Stimulated activated CD4-positive, alpha-beta T cell treated with anti-CD3 and anti-CD28 coated beads, Interleukin-4, amount 100 ng/mL, for 4 hours (primary cell): ENCODE measurements at regions not wholly inside any gene's neighbourhood (a gene's known extent, or its start where the extent isn't known, plus 50 kb on each side); places are given as distances from the start of the nearest gene placed in this dataset.

ENCODE experiments used
- DNase-seq, 2 experiments: peaks; one replicate each; pipeline ENCODE4 v3.0.0-alpha.2; 2020

DNA sequence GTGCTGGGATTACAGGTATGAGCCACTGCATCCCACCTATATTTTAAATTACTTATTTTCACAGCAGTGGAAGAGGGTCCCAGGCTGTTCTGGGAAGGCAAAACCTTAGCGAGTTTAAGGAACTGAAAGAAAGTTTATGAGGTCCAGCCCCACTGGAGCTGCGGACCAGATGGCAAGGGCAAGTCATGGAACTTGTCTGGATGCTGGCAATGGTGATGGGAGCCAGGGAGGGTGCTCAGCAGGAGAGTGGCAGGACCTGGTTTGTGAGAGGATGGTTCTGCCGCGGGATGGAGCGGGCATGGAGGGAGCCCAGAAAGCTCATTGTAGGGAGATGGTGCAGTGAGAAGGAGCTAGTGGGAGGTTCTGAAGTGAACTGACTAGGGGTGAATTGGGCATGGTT lies 50.6 kb upstream of the SLC45A1 start:
- no peak for DNase-seq

DNA sequence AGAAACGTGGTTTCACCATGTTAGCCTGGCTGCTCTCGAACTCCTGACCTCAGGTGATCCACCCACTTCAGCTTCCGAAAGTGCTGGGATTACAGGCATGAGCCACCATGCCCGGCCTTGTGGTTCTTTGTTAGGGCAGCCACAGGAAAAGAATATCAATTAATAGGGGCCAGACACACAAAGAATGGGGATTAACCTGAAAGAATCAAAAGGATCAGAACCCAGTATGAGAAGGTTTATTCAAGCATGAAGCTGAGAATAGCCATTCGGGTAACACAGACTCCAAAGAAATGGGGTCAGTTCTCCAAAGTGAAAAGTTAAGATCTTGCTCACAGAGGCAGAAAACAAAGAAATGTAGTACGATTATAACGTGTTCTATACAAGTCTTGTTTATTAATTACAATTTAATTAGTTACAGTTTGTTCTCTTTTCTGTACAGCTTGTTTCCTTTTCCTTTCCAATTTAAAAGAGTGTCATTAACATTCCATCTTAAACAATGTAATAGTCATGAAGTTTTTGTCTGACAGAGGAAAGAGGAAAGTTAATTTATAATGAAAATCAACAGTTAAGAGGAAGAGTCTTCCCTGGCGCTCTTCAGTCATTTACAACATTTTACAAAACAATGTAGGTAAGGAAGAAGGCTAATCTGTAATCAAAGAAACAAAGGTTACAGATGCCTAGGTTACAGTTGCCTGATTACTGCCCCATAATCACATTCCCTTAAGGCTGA lies 51.3 kb upstream of the SLC45A1 start:
- no peak for DNase-seq

DNA sequence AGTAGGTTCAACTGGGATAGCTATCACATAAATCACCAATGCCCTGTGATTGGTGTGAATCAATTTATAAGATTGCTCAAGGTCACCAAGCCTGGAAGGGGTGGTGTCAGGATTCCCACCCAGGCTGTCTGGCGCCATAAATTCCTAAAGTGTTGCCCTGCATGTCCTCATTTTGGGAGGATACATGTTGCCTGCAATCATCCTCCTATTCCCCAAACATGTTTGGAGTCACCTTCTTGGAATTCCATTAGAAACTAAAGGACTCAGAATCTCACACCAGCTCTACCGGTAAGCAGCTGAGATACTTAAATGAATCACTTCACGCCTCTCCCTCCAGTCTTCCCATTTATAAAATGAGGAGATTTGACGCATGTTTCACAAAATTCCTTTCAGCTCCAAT lies 54.1 kb upstream of the SLC45A1 start:
- no peak for DNase-seq

DNA sequence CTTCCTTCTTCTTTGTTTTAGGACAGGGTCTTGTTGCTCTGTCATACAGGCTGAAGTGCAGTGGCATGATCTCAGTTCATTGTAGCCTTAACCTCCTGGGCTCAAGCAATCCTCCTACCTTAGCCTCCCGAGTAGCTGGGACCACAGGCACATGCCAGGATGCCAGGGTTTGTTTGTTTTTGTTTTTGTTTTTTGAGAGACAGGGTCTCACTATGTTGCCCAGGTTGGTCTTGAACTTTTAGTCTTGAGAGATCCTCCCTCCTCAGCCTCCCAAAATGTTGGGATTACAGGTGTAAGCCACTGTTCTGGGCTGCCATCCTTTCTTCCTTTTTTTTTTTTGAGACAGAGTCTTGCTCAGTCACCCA lies 56.5 kb upstream of the SLC45A1 start:
- no peak for DNase-seq

DNA sequence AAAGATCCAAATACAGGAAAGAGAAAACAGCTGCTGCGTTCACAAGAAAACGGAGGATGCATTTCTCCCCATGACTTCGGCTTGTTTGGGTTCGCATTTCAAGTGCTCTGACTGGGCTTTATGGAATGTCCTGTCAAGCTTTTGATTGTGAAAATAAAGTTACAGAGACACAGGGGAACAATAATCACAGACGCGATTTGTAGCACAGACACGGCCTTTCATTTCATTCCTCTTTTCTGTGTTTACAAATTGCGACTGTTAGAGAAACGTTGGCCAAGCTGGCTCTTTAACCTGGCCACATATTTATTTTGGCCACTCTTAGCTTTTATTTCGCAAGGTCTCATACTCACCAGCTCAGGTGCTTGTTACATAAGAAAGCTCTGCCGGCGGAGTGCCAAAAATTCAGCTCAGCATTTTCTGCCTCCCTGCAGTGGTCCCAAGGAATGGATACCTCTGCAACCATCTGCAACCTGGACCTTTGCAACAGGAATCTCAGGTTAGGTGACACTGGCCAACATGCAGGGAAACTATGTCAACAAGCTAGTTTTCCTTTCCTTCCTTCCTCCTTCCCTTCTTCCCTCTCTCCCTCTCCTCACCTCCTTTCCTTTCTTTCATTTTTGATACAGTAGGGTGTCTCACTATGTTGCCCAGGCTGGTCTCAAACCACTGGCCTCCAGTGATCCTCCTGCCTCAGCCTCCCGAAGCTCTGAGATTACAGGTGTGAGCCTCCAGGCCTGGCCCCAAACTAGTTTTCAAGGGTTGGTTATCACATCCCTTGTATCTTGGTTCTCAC lies 58.2 kb upstream of the SLC45A1 start:
- no peak for DNase-seq

DNA sequence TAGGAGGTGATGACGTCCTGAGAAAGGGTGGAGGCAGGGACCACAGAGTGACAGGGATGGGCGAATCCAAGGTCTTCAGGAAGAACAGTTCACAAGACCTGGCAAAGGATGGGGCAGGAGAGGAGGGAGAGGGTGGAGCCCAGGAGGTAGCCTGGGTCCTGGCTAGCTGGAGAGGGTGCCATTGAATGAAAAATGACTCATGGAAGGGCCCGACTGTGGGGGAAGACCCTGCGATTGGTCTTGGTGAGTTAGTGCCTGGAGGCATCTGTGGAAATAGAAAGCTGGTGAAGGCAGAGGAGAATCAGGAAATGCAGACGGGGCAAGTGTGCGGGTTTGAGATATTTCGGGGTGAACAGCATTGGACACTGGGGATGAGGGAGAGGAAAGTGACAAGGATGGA lies 60.3 kb upstream of the SLC45A1 start:
- DNase-seq = no peak

DNA sequence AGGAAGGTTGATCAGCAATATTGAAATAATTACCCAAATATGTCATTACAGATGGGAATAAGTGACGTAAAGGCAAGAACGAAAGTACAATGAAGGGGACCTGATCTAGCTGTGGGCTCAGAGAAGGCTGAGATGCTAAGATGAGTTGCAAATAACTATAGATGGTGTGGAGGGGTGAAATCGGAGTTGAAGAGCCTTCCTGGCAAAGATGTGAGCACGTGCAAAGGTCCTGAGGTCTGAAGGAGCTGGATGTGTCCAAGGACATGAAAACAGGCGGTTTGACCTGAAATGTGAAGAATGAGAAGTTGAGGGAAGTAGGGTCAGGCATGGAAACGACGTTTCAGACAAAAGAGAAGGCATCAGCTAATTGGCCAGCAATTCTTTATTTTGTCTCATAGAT lies 61.6 kb upstream of the SLC45A1 start:
- DNase-seq = no peak

DNA sequence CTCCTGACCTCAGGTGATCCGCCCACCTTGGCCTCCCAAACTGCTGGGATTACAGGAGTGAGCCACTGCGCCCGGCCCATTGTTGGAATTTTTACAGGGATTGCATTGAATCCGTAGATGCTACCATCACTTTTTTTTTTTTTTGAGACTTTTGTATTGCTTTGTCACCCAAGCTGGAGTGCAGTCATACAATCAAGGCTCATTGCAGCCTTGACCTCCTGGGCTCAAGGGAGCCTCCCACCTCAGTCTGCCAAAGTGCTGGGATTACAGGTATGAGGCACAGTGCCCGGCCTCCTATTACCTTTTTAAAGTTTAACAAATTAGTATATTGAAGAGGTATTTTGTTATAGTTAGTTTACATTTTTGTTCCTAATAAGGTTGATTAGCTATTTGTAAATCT lies 62.2 kb upstream of the SLC45A1 start:
- no peak for DNase-seq

DNA sequence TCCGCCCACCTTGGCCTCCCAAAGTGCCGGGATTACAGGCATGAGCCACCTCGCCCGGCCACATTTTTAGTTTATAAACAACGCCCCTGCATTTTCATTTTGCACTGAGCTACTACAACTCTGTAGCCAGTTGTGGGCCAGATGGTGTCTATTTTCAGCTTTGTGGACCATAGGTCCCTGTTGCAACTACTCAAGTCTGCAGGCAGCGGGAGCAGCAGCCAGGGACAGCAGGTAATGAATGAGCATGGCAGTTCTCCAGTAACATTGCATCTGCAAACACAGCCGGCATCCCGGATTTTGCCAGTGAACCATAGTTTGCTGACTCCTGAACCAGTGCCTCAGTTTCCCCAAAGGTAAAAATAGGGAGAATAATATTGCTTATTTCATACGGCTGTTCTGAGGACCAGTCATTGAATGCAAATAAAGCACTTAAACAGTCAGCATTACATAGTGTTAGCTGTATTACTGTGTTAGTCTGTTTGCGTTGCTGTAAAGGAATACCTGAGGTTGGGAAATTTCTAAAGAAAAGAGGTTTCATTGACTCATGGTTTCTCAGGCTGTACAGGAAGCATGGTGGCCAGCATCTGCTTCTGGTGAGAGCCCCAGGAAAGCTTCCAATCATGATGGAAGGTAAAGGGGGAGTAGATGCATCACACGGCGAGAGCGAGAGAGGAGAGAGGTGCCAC lies 65.5 kb upstream of the SLC45A1 start:
- DNase-seq = no peak

DNA sequence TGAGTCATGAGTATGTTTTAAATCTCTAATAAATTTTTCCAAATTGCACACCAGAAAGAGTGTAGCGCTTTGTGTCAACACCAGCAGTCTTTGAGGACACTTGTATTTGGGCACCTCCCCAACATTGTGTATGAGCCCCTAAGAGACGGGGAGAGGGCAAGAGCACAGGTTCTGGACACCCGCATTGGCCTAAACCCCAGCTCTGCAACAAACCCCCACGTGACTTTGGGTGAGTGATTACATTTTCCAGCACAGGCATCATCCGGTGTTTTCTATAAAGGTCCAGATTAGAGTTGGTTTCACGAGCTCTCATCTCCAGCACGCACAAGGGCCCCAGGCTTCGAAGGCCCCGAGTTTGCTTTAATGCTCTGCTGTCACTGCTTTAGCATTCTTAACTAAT lies 66.3 kb upstream of the SLC45A1 start:
- no peak for DNase-seq

DNA sequence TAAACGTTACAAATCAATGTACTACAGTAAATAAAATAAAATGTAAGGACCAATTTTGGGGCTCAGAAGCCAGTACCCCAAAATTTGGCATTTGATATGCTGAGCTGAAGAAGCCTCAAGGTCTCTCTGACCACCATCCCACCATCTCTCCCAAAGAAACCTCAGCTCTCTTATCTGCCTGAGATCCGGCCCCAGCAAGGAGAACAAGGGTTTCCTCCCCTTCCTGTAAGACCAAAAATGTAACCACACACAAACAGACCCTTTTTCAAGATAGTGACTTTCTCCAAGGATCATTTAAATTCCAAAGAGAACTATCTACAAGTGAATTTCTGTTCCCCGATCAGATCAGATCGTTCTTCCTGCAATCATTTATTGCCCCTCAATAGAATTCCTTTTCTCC lies 68.1 kb upstream of the SLC45A1 start:
- no peak for DNase-seq

DNA sequence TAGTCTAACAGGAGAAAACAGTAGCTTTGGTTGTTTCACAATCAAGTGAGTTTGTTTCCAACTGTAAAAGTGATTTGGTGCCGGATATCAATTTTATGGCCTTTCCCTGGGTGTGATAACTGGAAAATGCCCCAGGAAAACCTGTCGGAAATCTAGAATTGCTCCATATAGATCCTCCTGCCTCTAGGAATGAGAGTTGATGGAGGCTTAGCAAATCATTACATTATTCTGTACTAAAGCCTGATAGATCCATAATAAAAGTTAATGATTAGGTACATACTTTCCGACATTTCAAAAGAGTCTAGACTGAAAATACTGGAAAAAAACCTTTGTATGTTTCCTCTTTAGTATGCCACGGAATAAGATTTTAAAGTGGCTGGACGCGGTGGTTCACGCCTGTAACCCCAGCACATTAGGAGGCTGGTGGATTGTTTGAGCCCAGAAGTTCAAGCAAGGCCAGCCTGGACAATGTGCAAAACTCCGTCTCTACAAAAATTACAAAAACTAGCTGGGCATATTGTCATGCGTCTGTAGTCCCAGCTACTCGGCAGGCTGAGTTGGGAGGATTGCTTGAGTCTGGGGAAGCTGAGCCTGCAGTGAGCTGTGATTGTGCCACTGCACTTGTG lies 70.0 kb upstream of the SLC45A1 start:
- DNase-seq = no peak

DNA sequence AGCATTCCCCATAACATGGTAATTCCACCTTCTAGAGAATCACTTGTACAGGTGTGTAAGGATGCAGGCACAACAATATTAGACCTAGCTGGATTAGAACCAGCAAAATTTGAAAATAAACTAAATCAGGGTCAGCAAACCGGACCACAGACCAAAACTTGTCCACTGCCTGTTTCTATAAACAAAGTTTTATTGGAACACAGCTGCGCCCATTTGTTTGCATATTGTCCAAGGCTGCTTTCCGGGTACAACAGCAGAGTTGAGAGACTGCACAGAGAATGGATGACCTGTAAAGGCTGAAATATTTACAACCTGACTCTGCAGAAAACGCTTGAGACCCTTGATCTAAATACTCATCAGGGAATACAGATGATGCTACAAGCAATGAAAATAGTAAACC lies 73.6 kb upstream of the SLC45A1 start:
- no peak for DNase-seq

DNA sequence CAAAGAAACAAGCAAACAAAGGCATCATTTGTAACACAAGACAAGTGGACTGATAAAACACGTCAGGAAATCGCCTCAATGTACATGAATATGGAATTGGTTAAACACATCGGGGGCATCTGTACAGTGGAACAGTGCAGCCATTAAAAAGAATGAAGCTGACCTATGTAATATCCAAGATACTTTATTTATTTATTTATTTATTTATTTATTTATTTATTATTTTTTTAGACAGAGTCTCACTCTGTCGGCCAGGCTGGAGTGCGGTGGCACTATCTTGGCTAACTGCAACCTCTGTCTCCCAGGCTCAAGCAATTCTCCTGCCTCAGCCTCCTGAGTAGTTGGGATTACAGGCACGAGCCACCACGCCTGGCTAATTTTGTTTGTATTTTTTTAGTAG lies 75.4 kb upstream of the SLC45A1 start:
- no peak for DNase-seq

DNA sequence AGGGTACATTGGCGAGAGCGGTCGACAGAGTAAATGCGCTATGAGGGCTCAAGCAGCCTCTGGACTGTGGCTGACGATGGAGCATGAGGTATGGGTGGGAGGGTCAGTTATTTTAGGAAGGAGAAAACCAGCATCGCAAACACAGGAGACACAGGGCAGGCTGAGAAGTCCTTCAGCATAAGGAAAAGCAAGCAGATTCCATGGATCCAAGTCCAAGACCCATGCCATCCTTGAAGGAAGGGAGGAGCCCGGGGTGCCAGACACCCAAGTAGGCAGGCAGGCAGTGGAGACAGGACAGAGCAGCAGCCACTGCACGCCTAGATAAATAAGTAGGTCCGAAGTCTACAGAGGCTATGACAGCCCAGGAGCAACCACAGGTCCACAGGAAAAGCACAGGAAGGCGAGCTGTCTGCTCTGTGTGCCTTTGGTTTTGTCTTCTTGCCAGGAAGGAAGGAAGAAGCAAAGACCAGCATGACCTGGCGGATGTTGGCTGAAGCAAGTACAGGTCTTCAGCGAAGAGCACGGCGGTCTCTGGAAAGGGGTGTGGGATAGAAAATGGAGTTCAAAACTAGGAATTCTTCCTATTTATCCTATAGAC lies 76.4 kb upstream of the SLC45A1 start:
- no peak for DNase-seq

DNA sequence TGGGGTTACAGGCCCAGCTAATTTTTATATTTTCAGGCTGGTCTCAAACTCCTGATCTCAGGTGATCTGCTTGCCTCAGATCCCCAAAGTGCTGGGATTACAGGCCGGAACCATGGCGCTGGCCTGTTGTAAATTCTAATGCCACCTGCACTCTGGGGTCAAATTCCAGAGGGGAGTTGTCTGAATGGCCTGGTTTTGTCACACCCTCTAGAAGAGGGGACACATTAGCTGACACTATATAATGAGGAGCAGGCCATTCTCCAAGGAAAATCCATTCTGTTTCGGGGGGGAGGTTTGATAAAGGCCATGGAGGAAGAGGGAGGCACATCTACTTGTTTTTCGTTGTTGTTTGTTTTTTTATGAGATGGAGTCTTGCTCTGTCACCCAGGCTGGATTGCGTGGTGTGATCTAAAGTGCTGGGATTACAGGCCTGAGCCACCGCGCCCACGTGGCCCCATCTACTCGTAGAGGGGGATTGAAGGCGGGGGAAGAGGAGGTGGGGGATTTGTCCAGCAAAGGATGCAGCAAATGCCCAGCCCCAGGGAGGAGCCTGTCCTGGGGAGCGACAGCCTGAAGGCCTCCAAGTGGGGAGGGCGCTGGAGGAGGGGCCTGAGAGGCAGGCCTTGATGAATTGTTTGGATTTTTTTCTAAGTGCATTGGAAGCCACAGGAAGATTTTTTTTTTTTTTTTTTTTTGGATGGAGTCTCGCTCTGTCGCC lies 78.4 kb upstream of the SLC45A1 start:
- DNase-seq = no peak

DNA sequence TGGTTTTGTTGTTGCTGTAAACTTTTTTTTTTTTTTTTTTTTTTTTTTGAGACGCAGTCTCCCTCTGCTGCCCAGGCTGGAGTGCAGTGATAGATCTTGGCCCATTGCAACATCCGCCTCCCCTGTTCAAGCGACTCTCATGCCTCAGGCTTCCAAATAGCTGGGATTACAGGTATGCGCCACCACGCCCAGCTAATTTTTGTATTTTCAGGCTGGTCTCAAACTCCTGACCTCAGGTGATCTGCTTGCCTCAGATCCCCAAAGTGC lies 78.9 kb upstream of the SLC45A1 start:
- DNase-seq = no peak

DNA sequence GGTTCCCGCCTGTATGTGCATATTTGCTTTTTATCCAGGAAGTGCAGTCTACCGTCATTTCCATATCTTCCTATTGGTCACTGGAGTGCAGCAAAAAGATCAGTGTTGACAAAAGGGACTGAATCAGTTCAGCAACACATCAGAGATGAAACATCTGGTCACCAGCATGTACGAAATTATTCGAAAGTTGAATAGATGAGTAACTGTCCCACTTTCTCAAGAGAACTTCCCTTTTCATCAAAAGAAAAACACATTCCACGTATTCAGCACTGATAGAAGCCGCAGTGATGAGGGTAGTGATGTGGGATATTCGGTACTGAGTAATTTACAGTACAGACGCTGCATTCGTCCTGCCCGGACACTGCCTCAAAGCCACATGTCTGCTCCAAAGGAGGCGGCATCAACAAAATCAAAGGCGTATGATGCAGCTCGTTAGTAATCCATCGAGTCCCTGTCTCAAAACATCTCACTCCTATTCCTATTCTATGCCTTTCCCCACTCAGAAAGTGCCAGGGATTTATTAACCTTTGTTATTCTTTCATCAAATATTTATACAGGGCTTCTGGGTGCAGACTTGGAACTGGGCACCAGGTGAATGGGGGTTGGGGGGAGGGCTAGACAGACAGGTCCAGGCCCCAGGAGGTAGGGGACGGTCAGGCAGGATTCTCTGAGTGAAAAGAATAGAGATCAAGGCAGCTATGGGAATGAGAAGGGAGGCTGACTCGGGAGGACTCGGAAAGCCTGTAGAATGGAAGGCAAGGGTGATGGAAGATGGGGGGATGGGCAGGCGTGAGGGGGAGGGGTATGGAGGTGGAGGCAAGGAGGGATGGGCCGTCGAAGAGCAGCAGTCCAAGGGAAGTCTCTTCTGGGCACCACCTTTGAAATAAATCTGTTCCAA lies 79.5 kb upstream of the SLC45A1 start:
- no peak for DNase-seq

DNA sequence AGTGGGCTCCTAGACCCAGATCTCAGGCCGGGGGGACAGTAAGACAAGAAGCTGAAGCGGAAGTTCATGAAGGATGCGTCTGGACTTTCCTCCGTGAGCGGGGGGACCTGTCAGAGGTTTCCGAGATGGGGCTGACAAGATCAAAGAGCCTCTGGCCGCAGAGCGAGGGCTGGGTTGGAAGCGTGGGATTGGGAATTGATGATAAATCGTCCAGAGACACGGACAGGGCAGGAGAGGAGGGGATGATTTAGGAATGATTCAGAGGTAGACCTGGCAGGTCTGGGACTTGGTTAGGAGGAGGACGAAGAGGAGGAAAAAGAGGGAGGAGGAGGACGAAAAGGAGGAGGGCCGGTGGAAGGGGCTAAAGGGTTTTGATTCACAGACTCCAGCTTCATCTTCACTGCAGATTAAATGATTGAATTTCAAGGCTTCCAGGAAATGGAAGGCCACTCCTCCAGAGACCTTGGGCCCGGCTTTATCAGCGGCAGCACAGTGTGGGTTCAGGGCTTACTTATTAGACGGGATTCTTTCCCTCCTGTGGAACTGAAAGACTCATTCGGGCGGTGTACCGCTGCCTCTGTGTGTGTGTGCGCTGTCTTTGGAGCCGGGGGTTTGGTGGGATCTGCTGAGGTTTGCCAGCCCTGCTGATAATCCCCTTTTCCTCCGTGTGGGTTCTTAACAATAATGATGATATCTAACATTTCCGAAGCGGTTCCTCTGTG lies 85.7 kb upstream of the SLC45A1 start:
- DNase-seq = no peak

DNA sequence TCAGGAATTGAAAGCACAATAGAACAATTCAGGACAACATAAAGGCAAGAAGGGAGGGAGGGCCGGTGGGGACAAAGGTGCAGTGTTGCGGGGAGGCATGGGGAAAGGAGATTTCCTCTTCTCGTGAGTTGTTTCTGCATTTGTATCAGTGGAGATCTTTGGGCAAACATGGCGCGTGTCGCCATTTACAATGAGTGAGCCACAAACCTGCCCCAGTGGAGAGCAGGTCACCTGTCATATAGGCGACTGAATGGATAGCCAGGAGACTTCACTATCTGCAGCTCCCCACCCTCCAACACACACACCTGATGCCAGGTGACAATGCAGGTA lies 87.7 kb upstream of the SLC45A1 start:
- no peak for DNase-seq

DNA sequence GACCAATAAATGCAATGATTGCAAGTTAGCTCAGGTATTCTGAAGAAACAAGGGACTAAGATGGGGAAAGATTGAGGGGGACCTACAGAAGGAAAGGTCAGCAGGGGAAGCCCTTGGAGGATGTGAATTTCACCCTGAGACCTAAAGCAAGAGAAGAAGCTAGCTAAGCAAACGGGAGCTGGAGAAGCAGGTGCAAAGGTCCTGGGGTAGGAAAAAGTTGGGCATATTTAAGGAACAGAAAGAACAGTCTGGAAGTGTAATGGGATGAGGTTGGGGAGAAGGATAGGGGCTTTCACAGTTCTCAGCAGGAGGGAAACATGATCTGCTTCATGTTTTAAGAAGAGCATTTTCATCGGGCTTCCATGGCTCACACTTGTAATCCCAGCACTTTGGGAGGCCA lies 89.7 kb upstream of the SLC45A1 start:
- DNase-seq = no peak
